Common myeloid progenitor, CD34-positive (primary cell): ENCODE measurements at regions not wholly inside any gene's neighbourhood (a gene's known extent, or its start where the extent isn't known, plus 50 kb on each side); places are given as distances from the start of the nearest gene placed in this dataset.

Experiments
- CTCF ChIA-PET: fragments of 350-600 bp; sonication (Branson Sonifier 250); formaldehyde crosslinking; loops from one replicate; lab custom pipeline; 2021; ENCODE audit warnings: antibody characterized with exemption; lab: Charles Lee
- POLR2A ChIA-PET: fragments of 350-600 bp; sonication (Branson Sonifier 250); formaldehyde crosslinking; loops from one replicate; lab custom pipeline; 2021; ENCODE audit warnings: antibody characterized with exemption; lab: Charles Lee
- DNase-seq, 3 donors: peaks; one replicate each; pipeline versions ENCODE4 v3.0.0 to v3.0.0-alpha.2; 2013
- H3K27ac ChIP-seq, 2 experiments: 1 replicate in 1 of 2; 2 replicates in 1 of 2; pipeline ENCODE4 v1.7.0; 2013; ENCODE audit warnings: inconsistent platforms in 2 of 2, low read length in 2 of 2, mild to moderate bottlenecking in 2 of 2, low read depth in 1 of 2, moderate library complexity in 1 of 2; ENCODE audit not compliant: severe bottlenecking in 2 of 2, insufficient read depth in 1 of 2, poor library complexity in 1 of 2
- H3K27me3 ChIP-seq, 5 experiments: replicated peaks in 2 of 5; 1 replicate in 3 of 5; 2 replicates in 2 of 5; pipeline versions ENCODE4 v1.6.1 to v1.7.0; 2013; ENCODE audit warnings: low read length in 4 of 5, mild to moderate bottlenecking in 2 of 5, moderate library complexity in 2 of 5, inconsistent platforms in 1 of 5; ENCODE audit not compliant: insufficient read depth in 5 of 5, control insufficient read depth in 4 of 5
- H3K36me3 ChIP-seq, 4 experiments: 1 replicate in 2 of 4; 2 replicates in 2 of 4; pipeline versions ENCODE4 v1.6.1 to v1.7.0; 2013; ENCODE audit warnings: low read length in 3 of 4, control low read depth in 1 of 4, mild to moderate bottlenecking in 1 of 4; ENCODE audit not compliant: control insufficient read depth in 4 of 4, insufficient read depth in 4 of 4
- H3K4me1 ChIP-seq, 4 experiments: 1 replicate in 3 of 4; 2 replicates in 1 of 4; pipeline versions ENCODE4 v1.6.1 to v1.7.1; 2013; ENCODE audit warnings: low read length in 3 of 4, mild to moderate bottlenecking in 3 of 4, control low read depth in 1 of 4, inconsistent platforms in 1 of 4, moderate library complexity in 1 of 4; ENCODE audit not compliant: control insufficient read depth in 4 of 4, insufficient read depth in 4 of 4; ENCODE audit errors: control extremely low read depth in 1 of 4
- H3K4me3 ChIP-seq, 7 experiments: 1 replicate in 4 of 7; 2 replicates in 3 of 7; pipeline versions ENCODE4 v1.5.1 to v1.7.0; 2013; ENCODE audit warnings: mild to moderate bottlenecking in 7 of 7, low read length in 6 of 7, moderate library complexity in 6 of 7, inconsistent platforms in 2 of 7, low read depth in 2 of 7, control low read depth in 1 of 7; ENCODE audit not compliant: insufficient read depth in 4 of 7, control insufficient read depth in 1 of 7; ENCODE audit errors: extremely low read depth in 1 of 7
- H3K9me3 ChIP-seq, 5 experiments: 1 replicate in 4 of 5; 2 replicates in 1 of 5; pipeline versions ENCODE4 v1.6.1 to v1.7.1; 2013; ENCODE audit warnings: low read length in 4 of 5, mild to moderate bottlenecking in 2 of 5, inconsistent platforms in 1 of 5, low read depth in 1 of 5, moderate library complexity in 1 of 5; ENCODE audit not compliant: control insufficient read depth in 4 of 5, insufficient read depth in 2 of 5; ENCODE audit errors: control extremely low read depth in 1 of 5
- WGBS: methylation state at CpG from one replicate; pipeline ENCODE4 v1.1.5; 2013; ENCODE audit not compliant: insufficient coverage; 5-methylcytosine and 5-hydroxymethylcytosine counted together

GRCh38 chr2:67627456-67628207 is 230.5 kb downstream of the ETAA1 start:
- Histone ChIP-seq H3K36me3 (no peaks in the 10 kb centered on the region), H3K9me3 (no peaks in the 10 kb centered on the region), H3K4me1 (peaks cover 5 to 29% (median 6%) of the 10 kb centered on the region in 4 experiments), H3K4me3 (no peak overlapping the region), H3K27me3 (no peaks in the 10 kb centered on the region), H3K27ac (no peak overlapping the region)
- CTCF ChIA-PET, result no interaction called here
- POLR2A ChIA-PET, result no interaction called here
- 86% methylated on average over 1 of the region's 3 CpGs for WGBS
- no peak for DNase-seq

GRCh38 chr2:67628892-67629291 is 231.8 kb downstream of the ETAA1 start:
- Histone ChIP-seq H3K4me1 (peaks cover 5 to 34% (median 8%) of the 10 kb centered on the region in 4 experiments), H3K27ac (no peak overlapping the region), H3K36me3 (no peaks in the 10 kb centered on the region), H3K9me3 (no peaks in the 10 kb centered on the region), H3K27me3 (no peaks in the 10 kb centered on the region), H3K4me3 (no peak overlapping the region)
- ChIA-PET POLR2A (no interaction called here), CTCF (no interaction called here)
- no peak for DNase-seq
- no CpG with 5 or more reads among the region's 1 CpG for WGBS

GRCh38 chr2:67631483-67631882 is 234.3 kb downstream of the ETAA1 start:
- no peaks in the 10 kb centered on the region for H3K27me3 ChIP-seq
- ChIA-PET CTCF (interaction anchor here (0.7 to 2.5 kb wide), 4 partner anchors 9 to 21 kb away, joined by 3 to 9 read pairs (median 4); no protein-coding TSS in a partner anchor), POLR2A (no interaction called here)
- H3K36me3 ChIP-seq, result no peaks in the 10 kb centered on the region
- H3K4me3 ChIP-seq, result peak overlapping the region in 1 of 7 experiments; percentile 15
- peak; percentile 51 to 91 (median 84) for DNase-seq
- H3K4me1 ChIP-seq, result peaks cover 5 to 34% (median 8%) of the 10 kb centered on the region in 4 experiments
- H3K9me3 ChIP-seq, result no peaks in the 10 kb centered on the region
- peak overlapping the region; percentile 64 to 75 for H3K27ac ChIP-seq

GRCh38 chr2:67633212-67633856 is 236.2 kb downstream of the ETAA1 start:
- POLR2A ChIA-PET, result no interaction called here
- no peak overlapping the region for H3K4me3 ChIP-seq
- H3K27me3 ChIP-seq, result no peaks in the 10 kb centered on the region

GRCh38 chr2:67638146-67638545 is 241.0 kb downstream of the ETAA1 start:
- Histone ChIP-seq H3K27me3 (no peaks in the 10 kb centered on the region), H3K27ac (no peak overlapping the region), H3K9me3 (no peaks in the 10 kb centered on the region), H3K4me3 (no peak overlapping the region), H3K4me1 (peaks cover 0 to under 1% (median under 1%) of the 10 kb centered on the region in 4 experiments), H3K36me3 (no peaks in the 10 kb centered on the region)
- CTCF ChIA-PET, result interaction anchor here (0.9 to 1.6 kb wide), 3 partner anchors 8 to 38 kb away, joined by 3 read pairs; no protein-coding TSS in a partner anchor
- POLR2A ChIA-PET, result no interaction called here
- WGBS, result 90% methylated on average over 3 of the region's 3 CpGs
- DNase-seq, result no peak

More at GRCh38 chr2:67633212-67633856, 236.2 kb downstream of the ETAA1 start:
- Histone ChIP-seq H3K27ac (no peak overlapping the region), H3K9me3 (no peaks in the 10 kb centered on the region), H3K36me3 (no peaks in the 10 kb centered on the region), H3K4me1 (peaks cover 5 to 34% (median 8%) of the 10 kb centered on the region in 4 experiments)
- WGBS, result no CpG with 5 or more reads among the region's 3 CpGs
- CTCF ChIA-PET, result interaction anchor here (0.8 to 1.5 kb wide), 2 partner anchors 16 to 18 kb away, joined by 3 to 6 read pairs; no protein-coding TSS in a partner anchor
- no peak for DNase-seq

- no peaks in the 10 kb centered on the region for H3K36me3 ChIP-seq
- H3K9me3 ChIP-seq, result peaks cover 0 to 1% (median under 1%) of the 10 kb centered on the region in 5 experiments
- POLR2A ChIA-PET, result no interaction called here
Observed at GRCh38 chr2:67641312-67642045, 244.3 kb downstream of the ETAA1 start.

More at GRCh38 chr2:67641312-67642045, 244.3 kb downstream of the ETAA1 start:
- H3K27me3 ChIP-seq, result no peaks in the 10 kb centered on the region
- DNase-seq, result no peak
- H3K27ac ChIP-seq, result no peak overlapping the region
- CTCF ChIA-PET, result interaction anchor here (1.5 kb wide), 1 partner anchor 10 kb away, joined by 4 read pairs; no protein-coding TSS in a partner anchor
- 71% methylated on average over 2 of the region's 3 CpGs for WGBS
- no peak overlapping the region for H3K4me3 ChIP-seq
- peaks cover 0 to 17% (median 7%) of the 10 kb centered on the region in 4 experiments for H3K4me1 ChIP-seq
